LNCaP clone FGC (cell line): ENCODE measurements at regions not wholly inside any gene's neighbourhood (a gene's known extent, or its start where the extent isn't known, plus 50 kb on each side); places are given as distances from the start of the nearest gene placed in this dataset.

Source experiments
- DNase-seq: peaks from one replicate; pipeline ENCODE4 v3.0.0-alpha.2; 2011; ENCODE audit warnings: low read depth
- H3K4me3 ChIP-seq: 2 replicates; pipeline ENCODE4 v1.5.1; 2011; ENCODE audit warnings: mild to moderate bottlenecking, low read depth, low read length, control low read depth
- CTCF ChIP-seq: IDR thresholded peaks from 2 replicates; pipeline ENCODE4 v1.5.1; 2012; ENCODE audit warnings: mild to moderate bottlenecking; ENCODE audit not compliant: control insufficient read depth, insufficient read depth; ENCODE audit errors: extremely low read depth

GRCh38 chr13:91219201-91219600 is 128.3 kb upstream of the MIR17HG start:
- TF ChIP-seq CTCF: no peak
- DNase-seq: no peak
- no peak overlapping the region for H3K4me3 ChIP-seq

- no peak for DNase-seq
- no peak overlapping the region for H3K4me3 ChIP-seq
- TF ChIP-seq CTCF: no peak
These were observed 126.6 kb upstream of the MIR17HG start for GRCh38 chr13:91220872-91221271.

GRCh38 chr13:91228108-91228507 is 119.4 kb upstream of the MIR17HG start:
- H3K4me3 ChIP-seq: no peak overlapping the region
- no peak for TF ChIP-seq CTCF
- no peak for DNase-seq

GRCh38 chr13:91228940-91229339 is 118.5 kb upstream of the MIR17HG start:
- TF ChIP-seq CTCF: no peak
- no peak overlapping the region for H3K4me3 ChIP-seq
- DNase-seq: no peak

- no peak for TF ChIP-seq CTCF
- no peak overlapping the region for H3K4me3 ChIP-seq
- DNase-seq: no peak
These were observed 114.8 kb upstream of the MIR17HG start for GRCh38 chr13:91232716-91233115.

GRCh38 chr13:91233291-91233690 is 114.2 kb upstream of the MIR17HG start:
- no peak for TF ChIP-seq CTCF
- H3K4me3 ChIP-seq: no peak overlapping the region
- no peak for DNase-seq

GRCh38 chr13:91236182-91236581 is 111.3 kb upstream of the MIR17HG start:
- DNase-seq: no peak
- H3K4me3 ChIP-seq: no peak overlapping the region
- TF ChIP-seq CTCF: no peak
